ENCODE measurements at regions not wholly inside any gene's neighbourhood (a gene's known extent, or its start where the extent isn't known, plus 50 kb on each side); places are given as distances from the start of the nearest gene placed in this dataset.

DNA sequence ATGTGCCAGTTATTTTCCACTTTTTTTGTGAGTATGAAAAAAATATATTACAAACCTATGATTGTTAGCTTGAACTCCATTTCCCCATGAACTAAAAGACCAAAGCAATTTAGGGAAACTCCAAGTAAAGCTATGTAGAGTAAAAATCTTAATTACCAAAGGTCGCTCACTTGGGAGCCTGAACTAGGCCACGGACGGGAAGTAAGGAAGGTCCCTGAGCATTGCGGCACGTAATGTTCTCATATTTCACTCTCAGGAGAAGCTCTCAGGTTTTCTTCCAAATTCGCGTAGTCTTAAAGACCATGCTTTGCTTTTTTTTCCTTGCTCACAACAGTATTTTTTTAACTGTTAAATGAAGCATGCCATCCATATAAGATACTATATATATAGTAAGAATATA lies 215.3 kb upstream of the RARB start:
- ATAC-seq (no peak), DNase-seq (no peak)
- 75 to 80% methylated on average over 7 of the region's 7 CpGs for WGBS, 2 donors
- no peak overlapping the region for H3K27ac ChIP-seq
- H3K9me3 ChIP-seq, result no peaks in the 10 kb centered on the region
- no peaks in the 10 kb centered on the region for H3K4me1 ChIP-seq
- H3K27me3 ChIP-seq, result no peaks in the 10 kb centered on the region
- intact Hi-C loops (cut with DNase I), result no loop called here
- H3K36me3 ChIP-seq (replicated peaks in 1 of 2; ENCODE audit: insufficient read depth in 1 of 2, low read depth in 2 of 2), result no peaks in the 10 kb centered on the region
- TF ChIP-seq POLR2A (IDR thresholded peaks at IDR 0.05), result no peak
- TF ChIP-seq, protein P1, sequence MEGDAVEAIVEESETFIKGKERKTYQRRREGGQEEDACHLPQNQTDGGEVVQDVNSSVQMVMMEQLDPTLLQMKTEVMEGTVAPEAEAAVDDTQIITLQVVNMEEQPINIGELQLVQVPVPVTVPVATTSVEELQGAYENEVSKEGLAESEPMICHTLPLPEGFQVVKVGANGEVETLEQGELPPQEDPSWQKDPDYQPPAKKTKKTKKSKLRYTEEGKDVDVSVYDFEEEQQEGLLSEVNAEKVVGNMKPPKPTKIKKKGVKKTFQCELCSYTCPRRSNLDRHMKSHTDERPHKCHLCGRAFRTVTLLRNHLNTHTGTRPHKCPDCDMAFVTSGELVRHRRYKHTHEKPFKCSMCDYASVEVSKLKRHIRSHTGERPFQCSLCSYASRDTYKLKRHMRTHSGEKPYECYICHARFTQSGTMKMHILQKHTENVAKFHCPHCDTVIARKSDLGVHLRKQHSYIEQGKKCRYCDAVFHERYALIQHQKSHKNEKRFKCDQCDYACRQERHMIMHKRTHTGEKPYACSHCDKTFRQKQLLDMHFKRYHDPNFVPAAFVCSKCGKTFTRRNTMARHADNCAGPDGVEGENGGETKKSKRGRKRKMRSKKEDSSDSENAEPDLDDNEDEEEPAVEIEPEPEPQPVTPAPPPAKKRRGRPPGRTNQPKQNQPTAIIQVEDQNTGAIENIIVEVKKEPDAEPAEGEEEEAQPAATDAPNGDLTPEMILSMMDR (IDR thresholded peaks at IDR 0.05), result no peak
- H3K4me3 ChIP-seq, result no peak overlapping the region

DNA sequence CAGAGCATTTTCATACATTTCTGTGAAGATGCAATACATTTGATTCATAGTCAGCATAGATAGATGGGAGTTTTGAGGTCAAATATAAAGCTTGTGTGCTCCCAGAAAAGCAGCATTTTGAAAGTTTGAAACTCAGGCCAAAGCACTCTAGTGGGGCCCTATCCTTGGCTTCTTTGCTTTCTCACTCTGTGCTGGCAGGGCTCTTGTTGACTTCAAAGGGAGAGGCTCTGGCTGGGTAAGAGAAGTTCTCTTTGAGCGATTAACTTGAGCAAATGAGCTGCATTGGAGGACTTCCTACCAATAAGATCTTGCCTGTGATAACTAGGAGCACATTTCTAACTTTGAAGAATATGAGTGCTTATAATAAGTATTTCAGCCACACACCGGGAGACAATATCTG lies 214.0 kb upstream of the RARB start:
- H3K4me1 ChIP-seq, result no peaks in the 10 kb centered on the region
- H3K36me3 ChIP-seq (replicated peaks in 1 of 2; ENCODE audit: insufficient read depth in 1 of 2, low read depth in 2 of 2), result no peaks in the 10 kb centered on the region
- H3K9me3 ChIP-seq, result no peaks in the 10 kb centered on the region
- H3K27me3 ChIP-seq, result no peaks in the 10 kb centered on the region
- 69 to 73% methylated on average over 2 of the region's 2 CpGs for WGBS, 2 donors
- intact Hi-C loops (cut with DNase I), result no loop called here
- ATAC-seq (no peak), DNase-seq (no peak)
- TF ChIP-seq, protein P1 (IDR thresholded peaks at IDR 0.05), result no peak
- TF ChIP-seq POLR2A (IDR thresholded peaks at IDR 0.05), result no peak
- H3K27ac ChIP-seq, result no peak overlapping the region
- no peak overlapping the region for H3K4me3 ChIP-seq

DNA sequence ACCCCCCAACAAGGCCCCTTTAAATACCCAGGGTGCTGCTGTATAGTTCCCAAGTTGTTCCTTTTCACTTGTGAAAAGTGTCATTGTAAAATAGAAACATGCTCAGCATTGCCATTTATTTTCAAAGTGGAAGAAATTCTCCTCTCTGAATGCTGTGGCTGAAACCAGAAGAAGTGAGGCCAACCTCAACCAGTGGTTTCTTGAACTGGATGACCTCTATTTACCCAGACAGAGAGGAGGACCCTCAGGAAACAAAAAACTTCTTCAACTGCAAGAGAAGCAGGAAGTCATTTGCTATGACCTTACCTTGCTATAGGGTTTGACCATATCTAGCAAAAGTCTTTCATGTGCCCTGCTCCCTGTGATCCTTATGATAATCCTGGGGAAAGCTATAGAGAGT lies 209.7 kb upstream of the RARB start:
- Histone ChIP-seq H3K9me3 (no peaks in the 10 kb centered on the region), H3K36me3 (replicated peaks in 1 of 2; ENCODE audit: insufficient read depth in 1 of 2, low read depth in 2 of 2) (no peaks in the 10 kb centered on the region), H3K4me3 (no peak overlapping the region), H3K4me1 (no peaks in the 10 kb centered on the region), H3K27ac (no peak overlapping the region), H3K27me3 (no peaks in the 10 kb centered on the region)
- intact Hi-C loops (cut with DNase I), result no loop called here
- TF ChIP-seq, protein P1 (IDR thresholded peaks at IDR 0.05), result no peak
- TF ChIP-seq POLR2A (IDR thresholded peaks at IDR 0.05), result no peak
- no peak for DNase-seq
- ATAC-seq, result no peak

DNA sequence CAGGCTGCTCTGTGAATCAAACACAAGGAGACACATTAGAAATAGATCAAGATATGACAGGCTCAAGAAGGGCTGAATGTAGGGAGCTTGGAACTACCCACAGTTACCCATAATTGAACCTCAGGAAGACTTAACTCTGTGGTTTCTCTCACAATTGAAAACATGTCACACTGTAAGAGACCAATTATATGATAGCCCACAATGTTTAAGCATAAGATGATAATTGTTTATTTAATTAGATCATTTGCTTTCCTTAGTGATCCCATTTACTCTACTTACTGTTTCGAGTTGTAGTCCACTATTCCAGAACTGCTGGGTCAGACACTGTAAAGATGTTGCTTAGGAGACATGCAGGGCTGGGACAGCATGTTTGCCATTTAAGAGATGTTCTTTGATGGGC lies 201.3 kb upstream of the RARB start:
- no peak for ATAC-seq
- no peaks in the 10 kb centered on the region for H3K36me3 ChIP-seq (replicated peaks in 1 of 2; ENCODE audit: insufficient read depth in 1 of 2, low read depth in 2 of 2)
- no peak for DNase-seq
- intact Hi-C loops (cut with DNase I), result no loop called here
- TF ChIP-seq POLR2A (IDR thresholded peaks at IDR 0.05), result no peak
- TF ChIP-seq, protein P1 (IDR thresholded peaks at IDR 0.05), result no peak
- no peaks in the 10 kb centered on the region for H3K9me3 ChIP-seq
- H3K4me1 ChIP-seq, result no peaks in the 10 kb centered on the region
- no peaks in the 10 kb centered on the region for H3K27me3 ChIP-seq
- no peak overlapping the region for H3K4me3 ChIP-seq
- 28 to 39% methylated on average over 1 of the region's 1 CpG for WGBS, 2 donors
- H3K27ac ChIP-seq, result no peak overlapping the region

DNA sequence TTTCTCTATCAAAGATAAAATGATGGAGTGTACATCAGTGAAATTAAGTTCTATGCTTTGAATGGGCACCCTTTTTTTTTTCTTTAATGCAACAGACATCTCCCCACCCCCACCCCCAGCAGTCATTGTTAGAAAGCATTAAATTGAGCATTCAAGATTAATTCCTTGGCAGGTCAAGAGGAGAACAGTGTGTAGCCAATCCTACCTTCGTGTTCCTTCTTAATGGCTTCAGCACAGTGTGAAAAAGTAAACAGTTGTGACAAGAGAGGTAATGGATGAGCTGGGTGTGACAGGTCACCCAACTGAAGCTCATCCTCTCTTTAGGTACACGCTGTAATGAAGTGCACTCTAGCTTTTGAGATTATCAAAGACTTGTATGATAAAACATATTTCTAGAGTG lies 198.5 kb upstream of the RARB start:
- H3K4me1 ChIP-seq, result no peaks in the 10 kb centered on the region
- no peaks in the 10 kb centered on the region for H3K9me3 ChIP-seq
- TF ChIP-seq POLR2A (IDR thresholded peaks at IDR 0.05), result no peak
- TF ChIP-seq, protein P1 (IDR thresholded peaks at IDR 0.05), result no peak
- H3K36me3 ChIP-seq (replicated peaks in 1 of 2; ENCODE audit: insufficient read depth in 1 of 2, low read depth in 2 of 2), result no peaks in the 10 kb centered on the region
- H3K27me3 ChIP-seq, result no peaks in the 10 kb centered on the region
- 10 to 30% methylated on average over 2 of the region's 2 CpGs for WGBS, 2 donors
- ATAC-seq, result no peak
- intact Hi-C loops (cut with DNase I), result no loop called here
- no peak overlapping the region for H3K4me3 ChIP-seq
- no peak overlapping the region for H3K27ac ChIP-seq
- DNase-seq, result no peak
